ELR (cell line): ENCODE measurements at regions not wholly inside any gene's neighbourhood (a gene's known extent, or its start where the extent isn't known, plus 50 kb on each side); places are given as distances from the start of the nearest gene placed in this dataset.
A peak's percentile ranks its signal among the peaks of the same experiment; 100 is the strongest.

Source experiments
- DNase-seq: peaks from one replicate; pipeline ENCODE4 v3.0.0-alpha.2; 2015; ENCODE audit warnings: low read depth

- DNase-seq: peak; percentile 54
These were observed 258.6 kb downstream of the CBLN1 start for GRCh38 chr16:49023050-49023449.

DNA sequence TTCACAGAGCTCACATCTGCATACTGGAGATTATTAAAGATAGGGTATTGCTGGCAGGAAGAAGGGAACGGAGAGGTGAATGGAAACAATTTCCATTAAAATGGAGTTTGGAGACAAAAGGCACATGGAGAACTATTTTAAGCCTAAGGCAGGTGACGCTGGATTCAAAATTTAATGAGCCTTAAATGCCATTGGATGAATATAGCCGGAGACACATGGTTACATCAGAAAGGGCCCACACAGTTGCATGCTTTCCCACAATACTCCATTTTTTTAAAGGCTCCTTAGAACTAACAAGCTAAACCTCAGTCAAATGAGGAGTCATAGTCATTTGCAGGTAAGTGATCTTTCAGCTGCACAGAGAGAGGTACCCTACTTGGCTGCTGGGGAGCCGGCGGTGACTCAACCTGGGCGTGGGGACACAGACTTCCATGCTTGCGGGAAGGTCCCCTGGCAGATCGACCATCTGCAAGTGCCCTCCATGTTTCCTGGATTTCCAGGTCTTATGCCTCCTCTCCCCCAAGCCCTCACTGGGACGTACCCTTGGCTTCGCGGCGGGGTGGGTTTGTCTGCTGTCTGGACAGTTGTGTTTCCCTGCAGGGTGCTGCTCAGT is 259.2 kb downstream of the CBLN1 start:
- no peak for DNase-seq

DNA sequence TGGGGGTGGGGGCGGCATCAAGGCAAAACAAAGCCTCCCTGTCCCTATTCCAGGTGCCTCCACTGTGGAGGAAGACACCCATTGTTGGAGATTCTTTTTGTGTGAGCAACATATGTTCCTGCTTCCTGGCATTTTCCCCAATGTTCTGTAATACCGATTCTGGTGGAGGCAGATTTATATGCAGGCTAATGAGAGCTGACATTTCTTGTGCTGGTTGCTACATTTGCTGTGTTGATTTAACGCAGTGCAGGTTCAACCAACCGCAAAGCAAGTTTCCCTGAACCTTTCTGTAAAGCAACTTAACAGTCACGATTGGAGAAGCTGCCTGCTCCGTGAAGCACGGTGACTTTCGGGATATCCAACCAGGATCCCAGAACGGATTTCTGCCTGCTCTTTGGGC is 260.5 kb downstream of the CBLN1 start:
- DNase-seq: peak; percentile 10

DNA sequence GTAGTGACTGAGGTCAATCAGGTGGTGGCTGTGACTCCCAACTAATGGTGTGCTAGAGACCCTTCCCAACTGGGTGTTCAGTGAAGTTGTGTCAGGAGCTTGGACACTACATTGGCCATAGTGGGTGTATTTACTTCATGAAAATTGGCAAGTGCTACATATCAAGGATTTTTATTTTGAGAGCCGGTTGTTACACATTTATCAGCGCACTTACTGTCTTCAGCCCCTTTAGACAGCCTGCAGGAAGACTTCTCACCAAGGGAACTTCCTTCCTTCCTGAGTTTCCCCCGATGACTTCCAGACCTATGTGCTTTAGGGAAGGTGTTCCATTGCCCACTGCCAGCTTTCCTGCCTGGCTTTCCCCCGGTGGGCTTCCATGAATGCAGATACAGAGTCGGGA is 261.2 kb downstream of the CBLN1 start:
- DNase-seq: no peak

DNA sequence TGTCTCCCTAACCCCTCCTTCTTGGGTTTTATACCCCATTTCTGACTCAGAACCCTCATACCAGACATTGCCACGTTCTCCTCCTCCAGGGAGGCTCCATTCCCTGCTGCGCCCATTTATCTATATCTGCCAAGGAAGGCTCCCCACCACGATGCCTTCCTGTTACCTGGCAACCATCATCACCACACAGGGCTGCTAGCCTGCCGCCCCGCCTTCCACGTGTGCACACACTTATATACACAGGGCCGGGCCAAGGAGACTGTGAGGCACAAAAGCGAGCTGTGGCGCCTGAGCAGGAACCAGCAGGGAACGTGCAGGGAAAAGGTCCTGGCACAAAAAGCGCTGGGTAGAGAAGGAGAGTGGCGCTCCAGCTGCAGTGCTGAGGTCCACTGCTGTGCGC is 261.8 kb downstream of the CBLN1 start:
- DNase-seq: no peak

GRCh38 chr16:49019081-49019633 is 262.5 kb downstream of the CBLN1 start:
- DNase-seq: peak; percentile 3

- no peak for DNase-seq
These were observed 263.2 kb downstream of the CBLN1 start for GRCh38 chr16:49018259-49018931.

DNA sequence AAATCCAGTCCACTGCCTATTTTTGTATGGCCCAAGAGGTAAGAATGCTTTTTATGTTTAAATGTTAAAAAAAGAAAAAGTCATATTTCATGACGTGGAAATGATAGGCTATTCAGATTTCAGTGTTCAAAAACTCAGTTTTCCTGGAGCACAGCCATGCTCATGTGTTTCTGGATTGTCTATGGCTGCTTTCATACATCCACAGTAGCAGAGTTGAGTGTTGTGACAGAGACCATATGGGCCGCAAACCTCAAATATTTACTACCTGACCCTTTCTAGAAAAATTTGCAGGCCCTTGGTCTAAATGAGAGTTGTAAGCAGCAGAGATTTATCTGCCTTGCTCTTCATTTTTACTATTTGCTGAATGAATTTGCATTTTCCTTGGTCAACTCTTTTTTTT is 264.1 kb downstream of the CBLN1 start:
- no peak for DNase-seq

DNA sequence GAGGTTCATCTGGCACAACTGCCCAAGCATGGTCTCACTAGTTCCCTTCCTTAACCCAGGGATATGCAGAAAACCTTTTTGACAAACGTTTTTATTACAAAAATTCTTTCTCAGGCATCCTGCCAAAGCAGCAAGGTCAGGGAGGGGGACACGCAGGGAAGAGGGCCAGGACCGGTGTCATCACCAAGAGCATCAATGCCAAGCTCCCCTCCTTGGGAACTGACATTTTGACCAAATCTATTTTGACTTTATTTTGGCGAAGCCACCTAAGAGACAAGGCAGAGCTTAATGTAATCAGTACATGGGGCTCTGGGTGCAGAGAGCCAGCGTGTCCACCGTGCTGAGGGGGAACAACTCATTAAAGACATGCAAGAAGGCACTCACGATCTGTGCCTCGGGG is 265.2 kb downstream of the CBLN1 start:
- DNase-seq: no peak

DNA sequence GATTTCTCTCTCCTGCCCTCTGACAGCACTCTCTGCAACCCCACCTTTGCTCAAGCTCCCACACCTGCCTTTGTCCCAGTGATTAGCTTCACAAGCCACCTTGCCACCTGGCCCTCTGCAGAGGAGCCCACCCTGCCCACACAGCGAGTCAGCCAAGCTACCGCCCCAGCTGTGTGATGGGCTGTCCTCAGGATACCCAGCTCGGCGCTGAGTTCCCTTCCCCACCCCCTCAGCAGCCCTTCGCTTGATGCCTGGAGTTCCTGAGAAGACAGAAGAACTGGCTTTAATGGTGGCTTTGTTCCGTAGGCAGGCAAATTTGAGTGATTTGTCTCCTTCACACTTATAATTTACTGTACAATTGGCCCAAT is 266.4 kb downstream of the CBLN1 start:
- DNase-seq: no peak

GRCh38 chr16:49014277-49015224 is 267.1 kb downstream of the CBLN1 start:
- DNase-seq: no peak

GRCh38 chr16:49013727-49014080 is 267.9 kb downstream of the CBLN1 start:
- no peak for DNase-seq

GRCh38 chr16:49012961-49013726 is 268.5 kb downstream of the CBLN1 start:
- DNase-seq: no peak

DNA sequence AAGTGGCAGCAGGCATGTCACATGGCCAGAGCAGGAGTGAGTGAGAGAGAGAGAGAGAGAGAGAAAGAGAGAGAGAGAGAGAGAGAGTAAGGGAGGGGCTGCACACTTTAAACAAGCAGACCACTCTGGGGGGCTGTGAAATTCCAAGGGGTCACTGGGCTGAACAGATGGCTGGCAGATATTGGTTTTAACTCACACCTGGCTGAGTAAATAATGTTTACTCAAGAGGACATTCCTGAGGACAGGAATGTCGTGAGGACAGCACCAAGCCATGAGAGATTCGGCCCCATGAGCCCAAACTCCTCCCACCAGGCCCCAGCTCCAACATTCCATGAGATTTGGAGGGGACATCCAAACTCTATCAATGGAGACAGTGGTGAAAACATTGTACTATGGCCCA is 269.7 kb downstream of the CBLN1 start:
- no peak for DNase-seq

- DNase-seq: no peak
These were observed 270.8 kb downstream of the CBLN1 start for GRCh38 chr16:49010879-49011278.

GRCh38 chr16:49010396-49010795 is 271.2 kb downstream of the CBLN1 start:
- DNase-seq: no peak

DNA sequence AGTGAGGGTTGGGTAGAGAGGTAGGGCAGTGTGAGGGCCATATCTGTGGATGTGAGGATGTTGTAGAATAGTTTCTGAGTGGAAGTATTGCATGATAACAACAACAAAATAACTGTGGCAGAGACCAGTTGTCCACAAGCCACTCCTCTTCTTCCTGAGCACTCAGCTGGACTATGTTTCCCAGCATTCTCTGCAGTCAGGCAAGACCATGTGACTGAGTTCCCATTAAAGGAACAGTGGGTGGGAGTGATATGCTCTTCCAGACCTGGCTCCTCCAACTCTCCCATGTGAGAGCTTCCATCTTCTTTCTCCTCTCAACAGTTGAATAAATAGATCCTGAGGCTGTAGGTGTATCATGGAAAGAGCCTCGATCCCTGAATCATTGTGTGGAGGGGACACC is 272.4 kb downstream of the CBLN1 start:
- DNase-seq: no peak

DNA sequence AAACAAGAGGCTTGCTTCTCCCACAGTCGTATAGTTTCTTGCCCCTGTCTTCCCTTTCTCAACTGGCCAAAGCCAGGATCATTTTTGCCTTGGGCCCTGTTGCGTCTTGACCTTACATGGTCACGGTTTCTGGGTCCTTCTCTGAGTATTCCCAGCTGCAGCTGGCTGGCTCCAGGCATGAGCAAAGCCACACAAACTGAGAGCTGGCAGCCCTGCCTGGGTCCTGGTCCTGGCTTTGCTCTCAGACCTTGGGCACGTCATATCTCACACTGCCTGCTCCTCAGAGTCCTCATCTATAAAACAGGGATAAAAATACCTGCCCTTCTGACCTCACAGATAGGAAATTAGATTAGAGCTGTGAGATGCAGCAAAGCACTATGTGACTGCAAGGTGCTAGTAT is 277.6 kb downstream of the CBLN1 start:
- no peak for DNase-seq

DNA sequence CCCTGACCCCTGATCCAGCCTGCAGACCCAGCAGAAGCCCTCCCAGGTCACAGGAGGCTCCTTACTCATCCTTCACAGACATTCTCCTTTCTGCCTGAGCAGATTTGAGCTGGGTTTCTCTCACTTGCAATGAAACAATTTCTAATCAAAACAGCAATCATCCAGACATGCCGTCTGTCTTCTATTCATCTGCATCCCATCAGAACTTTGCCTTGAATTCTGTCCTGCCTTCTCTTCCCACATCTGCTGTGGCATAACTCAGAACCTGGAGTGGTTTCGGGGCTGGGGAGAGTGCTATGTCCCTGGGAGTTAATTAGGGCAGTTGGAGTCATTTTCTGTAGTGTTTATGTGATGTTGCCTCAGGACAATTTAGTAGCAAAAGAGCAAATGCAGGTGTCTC is 278.6 kb downstream of the CBLN1 start:
- no peak for DNase-seq

DNA sequence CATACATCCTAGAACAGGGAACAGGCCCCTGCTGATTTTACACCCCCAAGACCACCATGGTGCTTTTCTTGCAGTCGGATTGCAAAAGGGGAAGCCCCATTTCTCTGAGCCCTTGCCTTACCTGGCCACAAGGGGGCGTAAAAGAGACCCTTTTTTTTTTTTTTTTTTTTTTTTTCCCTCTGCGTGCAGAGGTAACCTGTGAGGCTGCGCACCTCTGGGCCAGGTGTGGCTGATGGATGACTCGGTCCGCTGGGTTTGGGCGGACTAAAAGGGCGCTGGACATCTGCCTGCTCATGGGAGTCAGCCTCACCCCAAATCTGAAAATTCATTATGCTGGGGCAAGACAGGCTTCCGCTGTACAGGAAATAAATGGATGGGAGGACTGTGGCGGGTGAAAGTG is 281.0 kb downstream of the CBLN1 start:
- no peak for DNase-seq

- no peak for DNase-seq
These were observed 282.1 kb downstream of the CBLN1 start for GRCh38 chr16:48999508-48999907.

- DNase-seq: no peak
These were observed 282.6 kb downstream of the CBLN1 start for GRCh38 chr16:48999044-48999443.
